IMR-90 (cell line): ENCODE measurements at regions not wholly inside any gene's neighbourhood (a gene's known extent, or its start where the extent isn't known, plus 50 kb on each side); places are given as distances from the start of the nearest gene placed in this dataset.

ENCODE experiments used
- ATAC-seq: fragments of 200-7000 bp; cut with Tn5 transposase; 2 replicates; pipeline ENCODE4 v1.9.1; 2020; ENCODE audit warnings: low read depth, mild to moderate bottlenecking, moderate library complexity
- BruUV-seq: library from RNA; stranded (reverse); fragments of 400-500 nt; replicated peaks from 2 replicates; lab custom pipeline; 2021; lab: Mats Ljungman, UMichigan
- CTCF ChIA-PET: fragments of 300-600 bp; formaldehyde crosslinking; extraction: SDS; loops from one replicate; lab custom pipeline; 2021; ENCODE audit warnings: antibody characterized with exemption; lab: Yijun Ruan, JAX
- POLR2A ChIA-PET: fragments of 300-600 bp; sonication (Branson Sonifier 250); formaldehyde crosslinking; loops from one replicate; lab custom pipeline; 2022; ENCODE audit warnings: antibody characterized with exemption; ENCODE audit not compliant: unreplicated experiment; lab: Charles Lee
- DNase-seq: peaks from one replicate; pipeline ENCODE4 v3.0.0; 2013
- H2AFZ ChIP-seq: replicated peaks from 2 replicates; pipeline ENCODE3; 2013; ENCODE audit warnings: low read length, mild to moderate bottlenecking; ENCODE audit not compliant: poor library complexity
- H2AK5ac ChIP-seq: 2 replicates; pipeline ENCODE4 v1.6.1; 2013; ENCODE audit warnings: low read depth, low read length, inconsistent platforms
- H2AK9ac ChIP-seq: replicated peaks from 2 replicates; pipeline ENCODE3; 2013; ENCODE audit warnings: mild to moderate bottlenecking, low read depth, low read length, moderate library complexity; ENCODE audit not compliant: poor library complexity
- H2BK120ac ChIP-seq: 2 replicates; pipeline ENCODE4 v1.6.1; 2013; ENCODE audit warnings: low read depth, low read length, inconsistent platforms
- H2BK15ac ChIP-seq: 3 replicates; pipeline ENCODE4 v1.6.1; 2013; ENCODE audit warnings: low read depth, low read length, inconsistent platforms
- H2BK20ac ChIP-seq: 2 replicates; pipeline ENCODE4 v1.6.1; 2013; ENCODE audit warnings: low read depth, mild to moderate bottlenecking, inconsistent platforms, low read length, moderate library complexity
- H2BK5ac ChIP-seq: 2 replicates; pipeline ENCODE4 v1.6.1; 2013; ENCODE audit warnings: mild to moderate bottlenecking, low read depth, low read length, inconsistent platforms; ENCODE audit not compliant: poor library complexity, severe bottlenecking
- H3K14ac ChIP-seq: replicated peaks from 2 replicates; pipeline ENCODE4 v1.6.1; 2013; ENCODE audit warnings: low read depth, low read length, inconsistent platforms
- H3K18ac ChIP-seq: 2 replicates; pipeline ENCODE4 v1.6.1; 2013; ENCODE audit warnings: low read depth, low read length, control low read depth
- H3K23ac ChIP-seq: 2 replicates; pipeline ENCODE4 v1.6.1; 2013; ENCODE audit warnings: low read depth, low read length, inconsistent platforms
- H3K27ac ChIP-seq: 2 replicates; pipeline ENCODE4 v1.5.1; 2013; ENCODE audit warnings: mild to moderate bottlenecking, control low read depth, low read length; ENCODE audit not compliant: insufficient read depth
- H3K27me3 ChIP-seq: 2 replicates; pipeline ENCODE4 v1.6.1; 2013; ENCODE audit warnings: low read length; ENCODE audit not compliant: control insufficient read depth, insufficient read depth
- H3K36me3 ChIP-seq: 2 replicates; pipeline ENCODE4 v1.6.1; 2013; ENCODE audit warnings: low read length, mixed read lengths; ENCODE audit not compliant: control insufficient read depth, insufficient read depth
- H3K4ac ChIP-seq: 2 replicates; pipeline ENCODE4 v1.6.1; 2013; ENCODE audit warnings: low read depth, low read length, inconsistent platforms
- H3K4me1 ChIP-seq: 2 replicates; pipeline ENCODE4 v1.6.1; 2013; ENCODE audit warnings: low read length, mixed read lengths; ENCODE audit not compliant: control insufficient read depth, insufficient read depth
- H3K4me2 ChIP-seq: 2 replicates; pipeline ENCODE4 v1.6.1; 2013; ENCODE audit warnings: low read depth, mild to moderate bottlenecking, control low read depth, low read length, moderate library complexity
- H3K4me3 ChIP-seq: 2 replicates; pipeline ENCODE4 v1.5.1; 2013; ENCODE audit warnings: low read depth, mild to moderate bottlenecking, control low read depth, low read length, moderate library complexity; ENCODE audit not compliant: insufficient read depth
- H3K56ac ChIP-seq: 2 replicates; pipeline ENCODE4 v1.6.1; 2013; ENCODE audit warnings: low read length, inconsistent platforms; ENCODE audit not compliant: insufficient read depth; ENCODE audit errors: extremely low read depth
- H3K79me1 ChIP-seq, 2 experiments: 2 replicates each; pipeline ENCODE4 v1.6.1; 2013; ENCODE audit warnings: low read length in 2 of 2, inconsistent platforms in 1 of 2, low read depth in 1 of 2
- H3K9ac ChIP-seq: 2 replicates; pipeline ENCODE4 v1.6.1; 2013; ENCODE audit warnings: low read depth, low read length, control low read depth
- H3K9me1 ChIP-seq: 2 replicates; pipeline ENCODE4 v1.6.1; 2013; ENCODE audit warnings: low read length, inconsistent platforms; ENCODE audit not compliant: insufficient read depth
- H3K9me3 ChIP-seq: 2 replicates; pipeline ENCODE4 v1.6.1; 2013; ENCODE audit warnings: low read length; ENCODE audit not compliant: control insufficient read depth, insufficient read depth
- H4K20me1 ChIP-seq: 2 replicates; pipeline ENCODE4 v1.6.1; 2013; ENCODE audit warnings: low read length, inconsistent platforms; ENCODE audit not compliant: insufficient read depth
- H4K5ac ChIP-seq: 2 replicates; pipeline ENCODE4 v1.6.1; 2013; ENCODE audit warnings: mild to moderate bottlenecking, low read depth, low read length, control low read depth
- H4K8ac ChIP-seq, 2 experiments: 2 replicates each; pipeline ENCODE4 v1.6.1; 2013; ENCODE audit warnings: low read depth in 2 of 2, low read length in 2 of 2, control low read depth in 1 of 2, inconsistent platforms in 1 of 2
- H4K91ac ChIP-seq: 2 replicates; pipeline ENCODE4 v1.6.1; 2013; ENCODE audit warnings: low read depth, low read length, inconsistent platforms; ENCODE audit not compliant: insufficient read depth
- BHLHE40 ChIP-seq: fragments of 150-350 bp; IDR thresholded peaks from 2 replicates; pipeline ENCODE4 v1.6.1; 2016; ENCODE audit warnings: mild to moderate bottlenecking, low read depth, low read length
- CEBPB ChIP-seq: IDR thresholded peaks from 2 replicates; pipeline ENCODE4 v1.6.1; 2012; ENCODE audit warnings: low read depth, low read length, improper control_type of control experiment
- CHD1 ChIP-seq: IDR thresholded peaks from 2 replicates; pipeline ENCODE4 v1.6.1; 2012; ENCODE audit warnings: low read depth, low read length, improper control_type of control experiment
- FOS ChIP-seq: fragments of 150-350 bp; IDR thresholded peaks from 2 replicates; pipeline ENCODE4 v1.6.1; 2016; ENCODE audit warnings: low read depth, low read length
- MAFK ChIP-seq: IDR thresholded peaks from 2 replicates; pipeline ENCODE4 v1.6.1; 2012; ENCODE audit warnings: low read depth, low read length, improper control_type of control experiment
- MAZ ChIP-seq: IDR thresholded peaks from 2 replicates; pipeline ENCODE4 v1.6.1; 2012; ENCODE audit warnings: low read depth, mild to moderate bottlenecking, low read length, improper control_type of control experiment, moderate library complexity, borderline replicate concordance
- MXI1 ChIP-seq: IDR thresholded peaks from 2 replicates; pipeline ENCODE4 v1.6.1; 2012; ENCODE audit warnings: low read depth, mild to moderate bottlenecking, low read length, moderate library complexity, borderline replicate concordance
- NFE2L2 ChIP-seq: fragments of 150-350 bp; IDR thresholded peaks from 2 replicates; pipeline ENCODE4 v1.6.1; 2016; ENCODE audit warnings: low read depth, mild to moderate bottlenecking, low read length
- POLR2A ChIP-seq: IDR thresholded peaks from 2 replicates; pipeline ENCODE4 v1.6.1; 2012; ENCODE audit warnings: mild to moderate bottlenecking, low read depth, low read length
- RAD21 ChIP-seq: IDR thresholded peaks from 2 replicates; pipeline ENCODE4 v1.6.1; 2012; ENCODE audit warnings: low read length, improper control_type of control experiment
- RCOR1 ChIP-seq: IDR thresholded peaks from 2 replicates; pipeline ENCODE4 v1.6.1; 2012; ENCODE audit warnings: mild to moderate bottlenecking, low read length, improper control_type of control experiment; ENCODE audit not compliant: insufficient replicate concordance
- RFX5 ChIP-seq: IDR thresholded peaks from 2 replicates; pipeline ENCODE4 v1.8.0; 2012; ENCODE audit warnings: low read depth, mild to moderate bottlenecking, low read length, moderate library complexity
- SMC3 ChIP-seq: fragments of 150-350 bp; IDR thresholded peaks from 2 replicates; pipeline ENCODE4 v1.6.1; 2016; ENCODE audit warnings: low read depth, mild to moderate bottlenecking, antibody characterized with exemption, low read length, moderate library complexity
- WGBS, 2 experiments: methylation state at CpG; one replicate each; pipeline versions ENCODE4 v1.1.5 to v1.1.7; 2013; ENCODE audit warnings: missing lambda C conversion rate in 2 of 2; ENCODE audit not compliant: insufficient read length in 1 of 2; ENCODE audit errors: extremely low coverage in 2 of 2; 5-methylcytosine and 5-hydroxymethylcytosine counted together
- dilution Hi-C: fragments of 300-500 bp; cut with HindIII; formaldehyde crosslinking; loops from one replicate; pipeline ENCODE4 v1.14.3; 2018; ENCODE audit warnings: low sequenced_read_pairs; ENCODE audit not compliant: unreplicated experiment
- in situ Hi-C: fragments of 300-500 bp; cut with MboI; formaldehyde crosslinking; loops from 3 replicates; pipeline ENCODE4 v1.14.3; 2019; ENCODE audit warnings: low sequenced_read_pairs, inconsistent platforms, mixed read lengths
- intact Hi-C: fragments of 100-400 bp; cut with micrococcal nuclease; formaldehyde crosslinking; loops from 2 replicates; pipeline ENCODE4 v1.10.0; 2022
- TF ChIP-seq, protein P1 (sequence below): fragments of 150-350 bp; IDR thresholded peaks from 2 replicates; pipeline ENCODE4 v1.6.1; 2016; ENCODE audit warnings: low read depth, mild to moderate bottlenecking, low read length, moderate library complexity, borderline replicate concordance
- TF ChIP-seq, protein P2 (sequence below): conservative IDR thresholded peaks from 2 replicates; pipeline ENCODE4 v1.5.1; 2012; ENCODE audit warnings: mild to moderate bottlenecking, low read depth, low read length, improper control_type of control experiment
- TF ChIP-seq, protein P3 (sequence below): fragments of 150-350 bp; IDR thresholded peaks from 2 replicates; pipeline ENCODE4 v1.6.1; 2017; ENCODE audit warnings: mild to moderate bottlenecking, antibody characterized with exemption, low read length, low read depth

DNA sequence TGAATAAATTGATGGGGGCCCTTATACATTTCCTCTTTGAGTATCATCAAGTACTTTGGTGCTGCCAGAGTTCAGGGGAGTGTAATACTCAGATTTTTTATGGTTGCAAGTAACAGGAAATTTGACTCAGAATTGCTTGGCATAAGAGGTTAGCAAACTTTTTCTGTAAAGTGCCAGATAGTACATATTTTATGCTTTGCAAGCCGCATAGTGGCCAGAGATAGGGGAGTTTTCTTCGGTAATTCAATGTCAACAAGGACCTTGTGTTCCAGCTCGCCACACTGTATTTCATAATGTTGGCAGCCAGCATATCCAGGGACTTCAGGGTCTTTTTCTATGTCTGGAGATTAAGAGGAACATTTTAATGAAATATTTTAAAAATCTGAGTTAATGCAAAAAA is 51.0 kb upstream of the MARCHF10 start:
- H2BK120ac ChIP-seq: no peak overlapping the region
- no peak for ATAC-seq
- H4K8ac ChIP-seq: no peak overlapping the region
- in situ Hi-C loops: no loop called here
- no peak overlapping the region for H3K4ac ChIP-seq
- no peaks in the 10 kb centered on the region for H3K36me3 ChIP-seq
- intact Hi-C loops: no loop called here
- DNase-seq: peak; percentile 21
- no peaks in the 10 kb centered on the region; the same call in 1 of the 2 replicates for H3K9me1 ChIP-seq
- H3K14ac ChIP-seq: no peak overlapping the region
- dilution Hi-C loops: no loop called here
- H3K9me3 ChIP-seq: no peaks in the 10 kb centered on the region
- H3K9ac ChIP-seq: no peak overlapping the region
- H2BK5ac ChIP-seq: no peak overlapping the region
- no peak overlapping the region for H4K91ac ChIP-seq
- H3K23ac ChIP-seq: no peak overlapping the region
- H3K27ac ChIP-seq: no peak overlapping the region
- ChIA-PET CTCF (no interaction called here), POLR2A (no interaction called here)
- H2BK15ac ChIP-seq: no peak overlapping the region
- H3K56ac ChIP-seq: no peak overlapping the region
- no peak overlapping the region for H2AFZ ChIP-seq
- H2AK9ac ChIP-seq: no peak overlapping the region
- no peaks in the 10 kb centered on the region for H3K79me1 ChIP-seq
- no peaks in the 10 kb centered on the region for H4K20me1 ChIP-seq
- no peak overlapping the region for H2AK5ac ChIP-seq
- BruUV-seq: no TSS peak
- H3K4me3 ChIP-seq: no peak overlapping the region
- H2BK20ac ChIP-seq: no peak overlapping the region
- no peak overlapping the region for H3K4me2 ChIP-seq
- WGBS, 2 experiments: no CpG with 5 or more reads among the region's 3 CpGs
- TF ChIP-seq NFE2L2: no peak
- no peak for TF ChIP-seq CEBPB
- no peak for TF ChIP-seq RCOR1
- TF ChIP-seq MXI1: no peak
- TF ChIP-seq, protein P1, sequence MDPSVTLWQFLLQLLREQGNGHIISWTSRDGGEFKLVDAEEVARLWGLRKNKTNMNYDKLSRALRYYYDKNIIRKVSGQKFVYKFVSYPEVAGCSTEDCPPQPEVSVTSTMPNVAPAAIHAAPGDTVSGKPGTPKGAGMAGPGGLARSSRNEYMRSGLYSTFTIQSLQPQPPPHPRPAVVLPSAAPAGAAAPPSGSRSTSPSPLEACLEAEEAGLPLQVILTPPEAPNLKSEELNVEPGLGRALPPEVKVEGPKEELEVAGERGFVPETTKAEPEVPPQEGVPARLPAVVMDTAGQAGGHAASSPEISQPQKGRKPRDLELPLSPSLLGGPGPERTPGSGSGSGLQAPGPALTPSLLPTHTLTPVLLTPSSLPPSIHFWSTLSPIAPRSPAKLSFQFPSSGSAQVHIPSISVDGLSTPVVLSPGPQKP: no peak
- no peak for TF ChIP-seq FOS
- TF ChIP-seq BHLHE40: no peak
- TF ChIP-seq, protein P2, sequence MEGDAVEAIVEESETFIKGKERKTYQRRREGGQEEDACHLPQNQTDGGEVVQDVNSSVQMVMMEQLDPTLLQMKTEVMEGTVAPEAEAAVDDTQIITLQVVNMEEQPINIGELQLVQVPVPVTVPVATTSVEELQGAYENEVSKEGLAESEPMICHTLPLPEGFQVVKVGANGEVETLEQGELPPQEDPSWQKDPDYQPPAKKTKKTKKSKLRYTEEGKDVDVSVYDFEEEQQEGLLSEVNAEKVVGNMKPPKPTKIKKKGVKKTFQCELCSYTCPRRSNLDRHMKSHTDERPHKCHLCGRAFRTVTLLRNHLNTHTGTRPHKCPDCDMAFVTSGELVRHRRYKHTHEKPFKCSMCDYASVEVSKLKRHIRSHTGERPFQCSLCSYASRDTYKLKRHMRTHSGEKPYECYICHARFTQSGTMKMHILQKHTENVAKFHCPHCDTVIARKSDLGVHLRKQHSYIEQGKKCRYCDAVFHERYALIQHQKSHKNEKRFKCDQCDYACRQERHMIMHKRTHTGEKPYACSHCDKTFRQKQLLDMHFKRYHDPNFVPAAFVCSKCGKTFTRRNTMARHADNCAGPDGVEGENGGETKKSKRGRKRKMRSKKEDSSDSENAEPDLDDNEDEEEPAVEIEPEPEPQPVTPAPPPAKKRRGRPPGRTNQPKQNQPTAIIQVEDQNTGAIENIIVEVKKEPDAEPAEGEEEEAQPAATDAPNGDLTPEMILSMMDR: no peak
- TF ChIP-seq RFX5: no peak
- TF ChIP-seq, protein P3, sequence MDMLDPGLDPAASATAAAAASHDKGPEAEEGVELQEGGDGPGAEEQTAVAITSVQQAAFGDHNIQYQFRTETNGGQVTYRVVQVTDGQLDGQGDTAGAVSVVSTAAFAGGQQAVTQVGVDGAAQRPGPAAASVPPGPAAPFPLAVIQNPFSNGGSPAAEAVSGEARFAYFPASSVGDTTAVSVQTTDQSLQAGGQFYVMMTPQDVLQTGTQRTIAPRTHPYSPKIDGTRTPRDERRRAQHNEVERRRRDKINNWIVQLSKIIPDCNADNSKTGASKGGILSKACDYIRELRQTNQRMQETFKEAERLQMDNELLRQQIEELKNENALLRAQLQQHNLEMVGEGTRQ: no peak
- TF ChIP-seq MAFK: no peak
- TF ChIP-seq RAD21: no peak
- no peak for TF ChIP-seq CHD1
- no peak for TF ChIP-seq SMC3
- no peak for TF ChIP-seq MAZ
- TF ChIP-seq POLR2A: no peak
- H3K18ac ChIP-seq: no peak overlapping the region
- peaks cover 3% of the 10 kb centered on the region; the same call in 1 of the 2 replicates for H3K27me3 ChIP-seq
- H3K4me1 ChIP-seq: no peaks in the 10 kb centered on the region
- no peak overlapping the region for H4K5ac ChIP-seq
